Stimulated activated naive CD4-positive, alpha-beta T cell treated with Interleukin-2 at 50 U/mL for 16 hours (primary cell): ENCODE measurements at regions not wholly inside any gene's neighbourhood (a gene's known extent, or its start where the extent isn't known, plus 50 kb on each side); places are given as distances from the start of the nearest gene placed in this dataset.
"Not testable (repeated sequence)": the region's sequence is repeated elsewhere in the genome, so short reads cannot be mapped to it uniquely, and the experiment has no call there.

Source experiments
- DNase-seq: peaks from one replicate; lab custom pipeline; 2025; lab: John Stamatoyannopoulos, UW

DNA sequence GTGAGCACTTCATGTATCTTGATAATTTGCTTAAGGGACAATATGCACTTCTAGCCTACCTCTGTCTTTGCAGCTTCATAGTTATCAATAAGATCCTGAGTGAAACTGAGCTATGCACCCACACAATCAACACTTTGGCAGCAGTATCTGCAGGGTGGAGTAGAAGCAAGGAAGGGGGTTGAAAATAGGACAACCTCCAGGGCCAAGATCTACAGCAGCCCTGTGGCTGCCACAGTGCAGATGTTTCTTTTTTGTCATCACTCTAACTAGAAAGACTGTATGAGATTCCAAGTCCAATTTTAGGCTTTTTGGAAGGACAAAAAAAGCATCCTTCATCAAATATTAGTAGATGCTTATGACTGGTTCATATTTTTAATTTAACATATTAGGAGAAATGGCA is 336.1 kb upstream of the CITED2 start:
- DNase-seq, result no peak

DNA sequence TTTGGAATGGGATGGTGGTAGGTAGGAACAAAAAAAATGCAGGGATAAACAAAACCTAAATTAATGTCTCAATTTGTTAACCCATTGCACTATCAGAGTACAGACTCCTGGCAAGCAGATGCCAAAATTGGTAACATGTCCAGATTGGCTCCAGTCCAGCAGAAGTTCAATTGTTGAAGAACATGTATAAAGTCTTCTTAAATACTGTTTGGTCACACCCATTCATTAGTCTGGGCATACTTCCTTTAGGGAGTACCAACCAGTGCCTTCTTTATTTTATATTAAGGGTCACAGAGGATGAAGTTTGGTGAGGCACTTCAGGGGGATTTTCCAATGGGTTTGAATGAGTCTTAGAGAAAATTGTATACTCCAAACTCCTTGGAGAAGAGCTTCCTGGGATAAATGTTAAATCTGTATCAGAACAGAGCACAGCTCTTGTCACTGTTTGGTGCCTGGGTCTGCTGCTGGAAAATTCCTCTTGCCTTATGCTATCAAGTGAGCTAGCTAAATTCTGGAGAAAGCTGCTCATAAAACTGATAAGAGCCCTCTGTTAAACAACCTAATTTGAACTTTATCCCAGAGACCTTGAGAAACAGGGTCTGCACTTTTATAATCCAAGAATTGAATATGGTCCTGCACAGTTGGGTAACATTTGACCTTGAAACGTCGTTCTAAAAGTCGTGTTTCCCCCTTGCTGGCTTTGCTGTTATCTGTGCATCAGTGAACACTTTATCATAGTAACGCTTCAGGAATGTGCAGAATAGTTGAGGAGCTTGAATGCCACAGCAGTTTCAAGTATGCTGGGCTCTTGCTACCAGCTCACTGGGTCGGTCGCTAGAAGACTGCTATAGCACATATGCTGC is 334.1 kb upstream of the CITED2 start:
- DNase-seq, result no peak

DNA sequence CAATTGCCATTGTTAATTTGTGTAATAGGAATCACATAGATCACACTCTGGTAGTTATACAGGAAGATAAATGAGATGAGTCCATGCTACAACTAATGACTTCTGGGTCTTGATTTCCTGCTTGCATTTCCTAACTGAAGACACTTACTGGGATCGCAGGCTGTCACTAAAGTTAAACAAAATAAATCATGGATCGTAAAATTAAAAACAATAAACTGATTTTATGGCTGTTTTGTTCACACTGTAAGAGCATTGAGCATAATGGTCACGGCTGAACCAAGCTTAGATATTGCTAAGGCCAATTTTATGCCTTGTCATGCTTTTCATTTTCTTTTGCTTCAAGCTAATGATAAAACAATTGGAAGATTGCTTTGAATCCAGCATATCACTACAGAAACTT is 332.5 kb upstream of the CITED2 start:
- DNase-seq, result no peak

GRCh38 chr6:139705284-139705683 is 330.8 kb upstream of the CITED2 start:
- DNase-seq, result no peak

GRCh38 chr6:139703780-139704179 is 329.3 kb upstream of the CITED2 start:
- DNase-seq, result no peak

DNA sequence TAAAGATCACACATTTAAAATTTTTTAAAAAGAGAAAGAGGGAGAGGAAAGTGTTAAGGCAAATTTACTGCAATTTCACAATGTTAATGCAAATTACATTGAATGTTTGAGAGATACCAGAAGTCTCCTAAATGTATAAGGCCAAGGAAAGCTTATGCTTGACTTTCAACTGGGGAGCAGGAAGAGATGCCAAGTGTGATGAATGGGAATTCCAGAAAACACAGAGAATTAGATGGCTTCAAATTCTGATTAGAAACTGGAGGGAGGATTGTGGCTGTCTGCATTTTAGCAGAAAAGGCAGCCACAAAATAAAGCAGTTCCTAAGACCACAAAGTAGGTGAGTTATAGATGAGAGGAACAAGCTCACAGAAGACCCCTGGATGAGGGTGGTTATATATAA is 328.3 kb upstream of the CITED2 start:
- no peak for DNase-seq

GRCh38 chr6:139701695-139702094 is 327.2 kb upstream of the CITED2 start:
- no peak for DNase-seq

DNA sequence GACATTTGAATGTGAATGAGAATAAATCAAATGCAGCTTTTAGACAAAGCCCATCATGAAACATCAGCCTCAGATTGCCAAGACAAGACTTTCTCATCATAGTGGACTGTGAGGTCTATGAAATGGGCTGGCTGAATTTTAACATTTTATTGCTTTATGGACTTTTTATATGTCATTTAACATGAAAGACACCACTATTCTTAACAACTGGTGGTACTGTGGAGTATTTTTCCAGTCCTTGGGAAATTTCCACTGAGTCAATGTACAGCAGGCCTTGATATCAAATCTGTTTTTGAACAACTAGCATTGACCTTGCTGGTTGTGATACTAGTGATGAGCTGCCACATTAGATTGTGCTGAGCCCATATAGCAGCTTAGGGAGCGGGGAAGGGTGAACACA is 326.6 kb upstream of the CITED2 start:
- DNase-seq, result no peak

DNA sequence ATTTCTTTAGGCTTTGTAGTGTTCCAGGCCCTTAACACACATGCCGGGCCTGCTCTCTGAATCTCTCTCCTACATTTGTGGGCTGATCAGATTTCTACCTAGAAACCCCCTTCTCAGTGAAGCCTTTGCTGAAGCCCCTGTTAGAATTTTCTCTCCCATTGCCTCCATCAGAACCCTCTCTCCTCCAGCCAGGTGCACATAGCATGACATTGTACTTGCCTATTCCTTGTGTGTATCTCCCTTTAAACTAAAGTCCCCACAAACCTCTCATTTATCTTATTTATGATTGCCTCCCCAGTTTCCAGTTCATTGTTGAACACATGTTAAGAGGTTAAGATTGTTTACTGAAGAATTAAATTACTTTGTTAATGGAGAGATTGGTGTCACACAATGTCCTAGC is 325.5 kb upstream of the CITED2 start:
- no peak for DNase-seq

GRCh38 chr6:139699335-139699734 is 324.9 kb upstream of the CITED2 start:
- no peak for DNase-seq

- no peak for DNase-seq
Observed at GRCh38 chr6:139698526-139699176, 324.2 kb upstream of the CITED2 start.

DNA sequence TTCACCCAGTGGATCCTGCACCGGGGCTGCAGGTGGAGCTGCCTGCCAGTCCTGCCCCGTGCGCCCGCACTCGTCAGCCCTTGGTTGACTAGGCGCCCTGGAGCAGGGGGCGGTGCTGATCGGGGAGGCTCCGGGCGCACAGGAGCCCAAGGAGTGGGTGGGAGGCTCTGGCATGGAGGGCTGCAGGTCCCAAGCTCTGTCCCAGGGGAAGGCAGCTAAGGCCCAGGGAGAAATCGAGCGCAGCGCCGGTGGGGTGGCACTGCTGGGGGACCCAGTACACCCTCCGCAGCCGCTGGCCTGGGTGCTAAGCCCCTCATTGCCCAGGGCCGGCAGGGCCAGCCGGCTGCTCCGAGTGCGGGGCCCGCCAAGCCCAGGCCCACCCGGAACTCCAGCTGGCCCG is 323.4 kb upstream of the CITED2 start:
- DNase-seq, result not testable (repeated sequence)

- DNase-seq, result not testable (repeated sequence)
Observed at GRCh38 chr6:139696991-139697390, 322.5 kb upstream of the CITED2 start.

- DNase-seq, result no peak
Observed at GRCh38 chr6:139695361-139695760, 320.9 kb upstream of the CITED2 start.

- DNase-seq, result no peak
Observed at GRCh38 chr6:139693735-139694134, 319.3 kb upstream of the CITED2 start.

DNA sequence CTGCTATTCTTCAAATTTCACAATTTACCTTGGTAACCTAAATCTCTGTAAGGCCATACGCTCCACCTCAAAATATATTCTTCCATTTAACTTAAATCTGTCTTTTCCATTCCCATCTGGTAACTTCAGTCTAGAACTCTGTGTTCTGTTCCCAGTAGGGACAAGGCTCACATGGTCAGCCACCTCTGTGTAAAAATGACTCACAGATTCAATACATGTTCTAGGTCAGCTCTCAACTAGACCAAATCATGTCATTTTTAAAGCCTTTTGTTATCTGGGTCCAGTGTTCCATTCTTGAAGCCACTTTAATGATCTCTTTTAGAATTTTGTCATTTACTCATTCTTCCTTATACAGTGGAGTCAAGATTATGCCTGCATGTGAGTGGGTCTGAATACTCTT is 315.6 kb upstream of the CITED2 start:
- no peak for DNase-seq

DNA sequence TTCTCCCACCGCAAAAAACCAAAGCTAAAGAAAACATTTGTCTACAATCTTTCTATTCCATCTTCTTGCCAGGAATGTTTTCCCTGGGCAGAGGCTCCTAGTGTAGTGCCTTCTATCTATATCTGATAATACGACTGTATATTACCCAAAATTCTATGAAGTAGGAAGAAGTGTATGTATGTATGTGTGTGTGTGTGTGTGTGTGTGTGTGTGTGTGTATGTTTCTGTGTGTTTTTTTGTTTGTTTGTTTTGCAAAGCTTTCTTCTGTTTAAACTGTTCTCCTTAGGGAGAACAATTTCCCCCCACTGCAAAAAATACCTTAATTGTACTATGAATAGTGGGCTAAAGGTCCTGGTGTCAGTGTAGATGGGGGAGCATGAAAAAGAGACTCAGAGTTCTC is 312.6 kb upstream of the CITED2 start:
- no peak for DNase-seq

DNA sequence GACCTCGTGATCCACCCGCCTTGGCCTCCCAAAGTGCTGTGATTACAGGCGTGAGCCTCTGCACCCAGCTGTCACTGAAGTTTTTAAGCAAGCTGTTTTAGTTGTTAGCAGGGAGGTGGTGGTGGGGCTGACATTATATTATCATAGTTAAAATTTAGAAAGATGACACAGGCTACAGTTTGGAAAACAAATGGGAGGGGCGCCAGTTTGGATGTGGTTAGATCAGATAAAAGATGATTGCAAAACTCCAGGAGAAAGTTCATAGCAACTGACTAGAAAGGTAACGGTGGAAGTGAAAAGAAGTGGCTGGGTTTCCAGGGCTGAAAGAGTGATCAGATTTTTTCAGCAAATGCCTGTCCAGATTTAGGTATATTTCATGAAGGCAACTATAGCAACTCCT is 311.9 kb upstream of the CITED2 start:
- no peak for DNase-seq

DNA sequence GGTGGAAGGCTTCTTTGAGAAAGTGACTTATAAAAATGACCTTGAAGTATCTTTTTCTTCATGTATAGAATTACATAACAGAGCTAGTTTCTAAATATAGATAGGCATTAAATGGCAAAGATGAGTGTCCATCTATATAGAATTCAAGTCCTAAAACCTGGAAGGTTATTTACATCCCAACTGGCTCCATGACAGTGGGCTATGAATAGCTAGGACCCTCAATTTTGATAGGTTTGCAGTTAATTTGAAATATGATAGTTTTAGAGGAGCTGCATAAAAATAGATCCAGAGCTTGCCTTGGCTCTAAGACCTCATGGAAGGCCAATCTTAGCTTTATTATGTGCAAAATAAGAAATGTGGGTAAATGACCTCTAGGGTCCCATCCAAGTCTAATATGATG is 310.6 kb upstream of the CITED2 start:
- DNase-seq, result no peak

DNA sequence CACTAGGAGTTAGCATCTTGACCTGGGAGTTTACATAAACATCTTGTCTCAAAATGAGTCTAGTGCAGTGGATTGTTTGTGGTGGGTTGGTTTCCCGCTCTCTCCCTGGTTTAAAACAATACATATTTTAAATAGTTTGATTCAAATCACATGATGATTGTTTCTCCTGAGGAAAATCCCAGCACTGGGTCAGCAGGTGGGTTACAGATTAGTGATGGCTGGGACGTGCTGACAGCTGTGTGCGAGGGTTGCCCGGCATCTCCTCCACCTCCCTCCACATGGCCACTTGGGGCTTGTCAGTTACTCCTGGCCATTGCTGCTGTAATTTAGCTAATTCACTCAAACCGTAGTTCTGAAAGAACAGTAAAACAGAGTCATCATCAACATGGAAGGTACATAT is 306.4 kb upstream of the CITED2 start:
- DNase-seq, result no peak

DNA sequence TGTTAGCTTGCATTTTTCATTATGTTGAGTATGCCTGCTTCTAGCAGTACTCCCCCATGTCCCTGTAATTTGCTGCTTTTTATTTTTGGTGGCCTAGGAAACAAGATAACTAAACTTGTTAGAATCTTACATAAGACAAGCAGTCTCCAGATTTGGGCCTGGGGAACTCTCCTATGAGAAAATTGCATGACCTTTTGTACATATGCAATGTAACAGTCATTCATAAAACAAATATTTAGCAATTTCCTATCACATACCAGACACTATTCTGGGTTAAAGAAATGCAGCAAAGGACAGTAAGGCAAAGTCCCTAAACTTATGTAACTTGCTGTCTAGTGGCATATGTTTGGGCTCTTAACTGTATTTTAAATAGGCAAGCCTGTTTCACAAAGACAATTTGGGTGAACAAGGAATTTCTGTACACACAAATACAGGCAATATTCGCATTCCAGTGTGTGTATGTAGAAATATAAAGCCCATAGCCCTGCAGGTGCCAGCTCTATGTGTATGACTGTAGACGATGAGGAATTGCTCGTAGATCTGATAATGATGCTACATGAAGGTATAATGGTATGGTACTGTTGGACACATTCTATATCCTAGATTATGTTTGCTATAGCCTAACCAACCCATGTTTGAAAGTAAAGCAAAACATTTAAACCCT is 305.2 kb upstream of the CITED2 start:
- no peak for DNase-seq

DNA sequence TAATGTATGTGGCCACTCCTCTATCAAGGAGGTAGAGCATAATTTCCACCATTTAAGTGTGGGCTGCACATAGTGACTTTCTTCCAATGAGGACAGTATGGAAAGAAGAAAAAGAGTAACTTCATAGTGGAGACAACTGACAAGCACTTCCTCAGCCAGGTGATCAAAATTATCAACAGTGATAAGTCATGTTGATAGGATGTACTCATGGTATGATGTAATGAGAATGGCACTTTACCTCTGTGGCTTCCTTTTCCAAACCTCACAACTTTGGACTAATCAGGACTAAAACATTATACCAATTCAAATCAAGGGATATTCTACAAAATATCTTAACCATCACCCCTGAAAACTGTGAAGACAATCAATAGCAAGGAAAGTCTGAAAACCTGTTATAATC is 302.3 kb upstream of the CITED2 start:
- DNase-seq, result no peak

- DNase-seq, result no peak
Observed at GRCh38 chr6:139666284-139666683, 291.8 kb upstream of the CITED2 start.
